22Rv1 (cell line): ENCODE measurements at regions not wholly inside any gene's neighbourhood (a gene's known extent, or its start where the extent isn't known, plus 50 kb on each side); places are given as distances from the start of the nearest gene placed in this dataset.
"Not testable (repeated sequence)": the region's sequence is repeated elsewhere in the genome, so short reads cannot be mapped to it uniquely, and the experiment has no call there.

Source experiments
- H3K27ac ChIP-seq: fragments of 450-650 bp; 2 replicates; pipeline ENCODE4 v1.5.1; 2017
- ZFX ChIP-seq: fragments of 450-650 bp; IDR thresholded peaks from 2 replicates; pipeline ENCODE4 v1.6.1; 2017; ENCODE audit warnings: antibody characterized with exemption, borderline replicate concordance
- TF ChIP-seq, protein P1 (sequence below): fragments of 450-650 bp; IDR thresholded peaks from 2 replicates; pipeline ENCODE4 v1.5.1; 2017; ENCODE audit warnings: mild to moderate bottlenecking

- no peak overlapping the region for H3K27ac ChIP-seq
- TF ChIP-seq, protein P1, sequence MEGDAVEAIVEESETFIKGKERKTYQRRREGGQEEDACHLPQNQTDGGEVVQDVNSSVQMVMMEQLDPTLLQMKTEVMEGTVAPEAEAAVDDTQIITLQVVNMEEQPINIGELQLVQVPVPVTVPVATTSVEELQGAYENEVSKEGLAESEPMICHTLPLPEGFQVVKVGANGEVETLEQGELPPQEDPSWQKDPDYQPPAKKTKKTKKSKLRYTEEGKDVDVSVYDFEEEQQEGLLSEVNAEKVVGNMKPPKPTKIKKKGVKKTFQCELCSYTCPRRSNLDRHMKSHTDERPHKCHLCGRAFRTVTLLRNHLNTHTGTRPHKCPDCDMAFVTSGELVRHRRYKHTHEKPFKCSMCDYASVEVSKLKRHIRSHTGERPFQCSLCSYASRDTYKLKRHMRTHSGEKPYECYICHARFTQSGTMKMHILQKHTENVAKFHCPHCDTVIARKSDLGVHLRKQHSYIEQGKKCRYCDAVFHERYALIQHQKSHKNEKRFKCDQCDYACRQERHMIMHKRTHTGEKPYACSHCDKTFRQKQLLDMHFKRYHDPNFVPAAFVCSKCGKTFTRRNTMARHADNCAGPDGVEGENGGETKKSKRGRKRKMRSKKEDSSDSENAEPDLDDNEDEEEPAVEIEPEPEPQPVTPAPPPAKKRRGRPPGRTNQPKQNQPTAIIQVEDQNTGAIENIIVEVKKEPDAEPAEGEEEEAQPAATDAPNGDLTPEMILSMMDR: no peak
- TF ChIP-seq ZFX: no peak
These were observed 86.6 kb upstream of the TOX2 start for GRCh38 chr20:43827940-43828562.

GRCh38 chr20:43826943-43827342 lies 87.7 kb upstream of the TOX2 start:
- not testable (repeated sequence) for H3K27ac ChIP-seq

DNA sequence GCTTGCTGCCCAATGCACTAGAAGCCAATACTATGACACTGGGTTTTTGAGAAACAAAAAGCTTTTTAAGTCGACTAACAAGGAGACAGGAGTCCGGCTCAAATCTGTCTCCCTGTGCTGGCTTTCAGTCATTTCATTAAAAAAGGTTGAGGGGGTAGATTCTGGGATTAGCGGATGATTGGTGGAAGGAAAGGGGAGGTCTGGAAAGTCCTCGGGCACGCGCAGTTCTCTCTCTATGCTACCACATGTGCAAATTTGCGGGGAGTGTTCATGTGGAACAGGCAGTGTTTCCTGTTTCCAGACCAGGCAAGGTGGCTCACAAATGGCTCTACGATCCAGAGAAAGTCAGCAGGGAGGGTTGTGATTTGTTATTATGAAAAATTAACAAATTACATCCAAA lies 89.1 kb upstream of the TOX2 start:
- H3K27ac ChIP-seq: no peak overlapping the region
- no peak for TF ChIP-seq ZFX
- TF ChIP-seq, protein P1: no peak

DNA sequence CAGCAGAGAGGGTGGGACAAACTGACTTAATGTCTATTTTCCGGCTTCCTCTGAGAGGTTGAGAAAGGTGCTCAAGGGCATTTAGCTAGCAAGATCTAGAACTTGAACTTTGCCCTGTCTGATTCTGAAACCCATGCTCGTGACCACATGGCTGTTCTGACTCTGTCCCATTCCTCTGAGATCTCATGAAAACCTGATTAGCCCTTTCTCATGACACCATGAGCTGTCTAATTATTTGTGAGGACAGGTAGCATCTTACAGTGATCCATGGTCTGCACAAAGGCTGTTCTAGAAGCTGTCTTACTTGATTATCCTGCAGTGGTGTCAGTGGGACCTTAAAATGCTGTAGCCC lies 89.6 kb upstream of the TOX2 start:
- TF ChIP-seq ZFX: no peak
- TF ChIP-seq, protein P1: no peak
- no peak overlapping the region for H3K27ac ChIP-seq

DNA sequence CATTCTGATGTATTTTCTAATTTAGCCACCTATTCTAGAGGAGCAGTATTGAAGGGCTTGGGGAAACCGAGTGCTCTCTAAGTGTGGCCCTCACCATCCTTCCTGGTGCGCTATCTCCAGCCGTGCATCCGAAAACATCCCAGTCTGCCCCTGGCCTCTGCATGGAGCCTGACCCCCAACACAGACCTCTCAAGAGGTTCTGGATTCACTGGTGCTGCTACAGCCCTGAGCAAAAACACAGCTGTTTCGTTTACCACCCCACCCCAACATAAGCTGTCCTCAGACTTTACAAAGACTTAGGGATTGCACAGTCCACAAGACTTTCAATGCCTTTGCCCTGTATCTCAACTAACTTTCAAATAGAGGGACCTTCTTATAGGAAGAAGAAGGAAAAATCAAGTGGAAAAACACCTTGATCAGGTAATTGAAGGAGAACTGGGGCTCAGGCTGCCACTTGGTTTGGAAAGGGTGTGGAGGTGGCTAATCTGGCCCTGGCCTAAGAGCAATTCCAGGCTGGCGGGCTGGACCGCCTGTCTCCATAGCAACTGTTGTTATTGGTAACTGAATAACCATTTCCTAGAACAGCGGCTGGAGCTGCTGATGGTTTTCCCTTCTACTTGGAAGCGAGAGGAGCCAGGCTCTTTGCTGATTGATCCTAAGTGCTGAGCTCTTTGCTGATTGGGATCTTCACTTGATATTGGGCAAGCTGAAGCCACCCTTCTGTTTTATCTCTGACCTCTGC lies 90.2 kb upstream of the TOX2 start:
- H3K27ac ChIP-seq: no peak overlapping the region
- TF ChIP-seq, protein P1: no peak
- no peak for TF ChIP-seq ZFX

DNA sequence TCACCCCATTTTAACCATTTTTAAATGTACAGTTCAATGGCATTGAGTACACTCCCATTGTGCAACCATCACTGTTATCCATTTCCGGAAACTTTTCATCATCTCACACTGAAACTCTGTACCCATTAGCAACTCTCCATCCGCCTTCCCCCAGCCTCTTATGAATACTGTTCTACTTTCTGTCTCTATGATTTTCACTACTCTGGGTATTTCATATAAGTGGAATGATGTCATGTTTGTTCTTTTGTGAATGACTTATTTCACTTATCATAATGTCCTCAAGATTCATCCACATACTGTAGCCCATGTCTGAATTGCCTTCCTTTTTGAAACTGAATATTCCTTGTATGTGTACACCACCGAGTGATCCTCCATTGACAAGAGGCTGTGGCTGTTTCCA lies 92.9 kb upstream of the TOX2 start:
- H3K27ac ChIP-seq: no peak overlapping the region
- TF ChIP-seq, protein P1: no peak
- no peak for TF ChIP-seq ZFX

GRCh38 chr20:43820731-43821330 lies 93.8 kb upstream of the TOX2 start:
- no peak overlapping the region for H3K27ac ChIP-seq

More at GRCh38 chr20:43820731-43821330, 93.8 kb upstream of the TOX2 start:
- TF ChIP-seq, protein P1: no peak
- TF ChIP-seq ZFX: no peak
